Liver (tissue), 8 donors: ENCODE measurements at regions not wholly inside any gene's neighbourhood (a gene's known extent, or its start where the extent isn't known, plus 50 kb on each side); places are given as distances from the start of the nearest gene placed in this dataset.

Experiments
- DNase-seq: peaks from one replicate; pipeline ENCODE4 v3.0.0-alpha.2; 2017; ENCODE audit warnings: low spot score
- H3K27ac ChIP-seq, 2 donors: one replicate each; pipeline ENCODE4 v1.7.0; 2013; ENCODE audit warnings: inconsistent platforms in 2 of 2, low read length in 2 of 2, control low read depth in 1 of 2, low read depth in 1 of 2, mild to moderate bottlenecking in 1 of 2
- H3K27me3 ChIP-seq, 4 donors: one replicate each; pipeline versions ENCODE4 v1.6.1 to v1.7.0; 2013; ENCODE audit warnings: low read length in 3 of 4, inconsistent platforms in 1 of 4, mild to moderate bottlenecking in 1 of 4, moderate library complexity in 1 of 4; ENCODE audit not compliant: control insufficient read depth in 4 of 4, insufficient read depth in 4 of 4
- H3K36me3 ChIP-seq, 4 donors: one replicate each; pipeline versions ENCODE4 v1.6.1 to v1.7.0; 2013; ENCODE audit warnings: low read length in 3 of 4, mild to moderate bottlenecking in 3 of 4, low read depth in 1 of 4, moderate library complexity in 1 of 4; ENCODE audit not compliant: control insufficient read depth in 4 of 4, insufficient read depth in 3 of 4
- H3K4me1 ChIP-seq, 4 donors: one replicate each; pipeline versions ENCODE4 v1.6.1 to v1.7.0; 2013; ENCODE audit warnings: low read length in 3 of 4, mild to moderate bottlenecking in 3 of 4, moderate library complexity in 1 of 4; ENCODE audit not compliant: control insufficient read depth in 4 of 4, insufficient read depth in 4 of 4
- H3K4me3 ChIP-seq, 3 donors: one replicate each; pipeline versions ENCODE4 v1.6.1 to v1.7.0; 2013; ENCODE audit warnings: low read length in 3 of 3, control low read depth in 1 of 3, low read depth in 1 of 3, mild to moderate bottlenecking in 1 of 3
- H3K9ac ChIP-seq, 2 donors: one replicate each; pipeline ENCODE4 v1.7.0; 2013; ENCODE audit warnings: low read length in 2 of 2, mild to moderate bottlenecking in 2 of 2, moderate library complexity in 2 of 2, control low read depth in 1 of 2, low read depth in 1 of 2
- H3K9me3 ChIP-seq, 4 donors: one replicate each; pipeline versions ENCODE4 v1.6.1 to v1.7.0; 2013; ENCODE audit warnings: low read length in 3 of 4; ENCODE audit not compliant: control insufficient read depth in 4 of 4
- EGR1 ChIP-seq, 2 donors: IDR thresholded peaks; 2 replicates each; pipeline ENCODE4 v1.6.1; 2016 to 2018; ENCODE audit warnings: antibody characterized with exemption in 2 of 2, low read depth in 2 of 2
- FOXA1 ChIP-seq: IDR thresholded peaks from 2 replicates; pipeline ENCODE4 v1.6.1; 2016; ENCODE audit warnings: antibody characterized with exemption
- FOXA2 ChIP-seq: IDR thresholded peaks from 2 replicates; pipeline ENCODE4 v1.6.1; 2016; ENCODE audit warnings: antibody characterized with exemption
- GABPA ChIP-seq, 2 donors: IDR thresholded peaks in 1 of 2; conservative IDR thresholded peaks in 1 of 2; 2 replicates each; pipeline ENCODE4 v1.6.1; 2016; ENCODE audit warnings: antibody characterized with exemption in 2 of 2, mild to moderate bottlenecking in 1 of 2, moderate library complexity in 1 of 2
- HNF4A ChIP-seq, 2 donors: conservative IDR thresholded peaks; 2 replicates each; pipeline ENCODE4 v1.6.1; 2016; ENCODE audit warnings: antibody characterized with exemption in 2 of 2, mild to moderate bottlenecking in 2 of 2
- JUND ChIP-seq, 2 donors: IDR thresholded peaks; 2 replicates each; pipeline ENCODE4 v1.6.1; 2016; ENCODE audit warnings: antibody characterized with exemption in 2 of 2
- NR2F2 ChIP-seq: IDR thresholded peaks from 2 replicates; pipeline ENCODE4 v1.6.1; 2016; ENCODE audit warnings: antibody characterized with exemption
- RAD21 ChIP-seq, 2 donors: IDR thresholded peaks; 2 replicates each; pipeline ENCODE4 v1.6.1; 2016; ENCODE audit warnings: antibody characterized with exemption in 2 of 2, mild to moderate bottlenecking in 2 of 2
- RXRA ChIP-seq, 2 donors: IDR thresholded peaks; 2 replicates each; pipeline ENCODE4 v1.6.1; 2017 to 2018; ENCODE audit warnings: antibody characterized with exemption in 2 of 2, mild to moderate bottlenecking in 1 of 2
- TAF1 ChIP-seq: conservative IDR thresholded peaks from 2 replicates; pipeline ENCODE4 v1.6.1; 2016; ENCODE audit warnings: antibody characterized with exemption, mild to moderate bottlenecking
- YY1 ChIP-seq: IDR thresholded peaks from 2 replicates; pipeline ENCODE4 v1.6.1; 2016; ENCODE audit warnings: antibody characterized with exemption, mild to moderate bottlenecking
- WGBS: extraction: QIAGEN DNeasy Blood & Tissue Kit; methylation state at CpG from one replicate; pipeline ENCODE4 v1.1.7; 2013; 5-methylcytosine and 5-hydroxymethylcytosine counted together
- TF ChIP-seq, protein P1 (sequence below): IDR thresholded peaks from 2 replicates; pipeline ENCODE4 v1.6.1; 2016; ENCODE audit warnings: antibody characterized with exemption, mild to moderate bottlenecking
- TF ChIP-seq, protein P2 (sequence below): IDR thresholded peaks from 2 replicates; pipeline ENCODE4 v1.6.1; 2016; ENCODE audit warnings: antibody characterized with exemption
- TF ChIP-seq, protein P3 (sequence below): fragments of 150-350 bp; IDR thresholded peaks from 2 replicates; pipeline ENCODE4 v1.5.1; 2017; ENCODE audit warnings: improper control_type of control experiment, low read depth, low read length; ENCODE audit not compliant: missing input control
- TF ChIP-seq, protein P4 (sequence below): IDR thresholded peaks from 2 replicates; pipeline ENCODE4 v1.6.1; 2016; ENCODE audit warnings: antibody characterized with exemption
- donor health status: healthy.
- donor health status: healthy.
- donor health status: healthy.
- donor health status: healthy.
- donor health status: healthy.

DNA sequence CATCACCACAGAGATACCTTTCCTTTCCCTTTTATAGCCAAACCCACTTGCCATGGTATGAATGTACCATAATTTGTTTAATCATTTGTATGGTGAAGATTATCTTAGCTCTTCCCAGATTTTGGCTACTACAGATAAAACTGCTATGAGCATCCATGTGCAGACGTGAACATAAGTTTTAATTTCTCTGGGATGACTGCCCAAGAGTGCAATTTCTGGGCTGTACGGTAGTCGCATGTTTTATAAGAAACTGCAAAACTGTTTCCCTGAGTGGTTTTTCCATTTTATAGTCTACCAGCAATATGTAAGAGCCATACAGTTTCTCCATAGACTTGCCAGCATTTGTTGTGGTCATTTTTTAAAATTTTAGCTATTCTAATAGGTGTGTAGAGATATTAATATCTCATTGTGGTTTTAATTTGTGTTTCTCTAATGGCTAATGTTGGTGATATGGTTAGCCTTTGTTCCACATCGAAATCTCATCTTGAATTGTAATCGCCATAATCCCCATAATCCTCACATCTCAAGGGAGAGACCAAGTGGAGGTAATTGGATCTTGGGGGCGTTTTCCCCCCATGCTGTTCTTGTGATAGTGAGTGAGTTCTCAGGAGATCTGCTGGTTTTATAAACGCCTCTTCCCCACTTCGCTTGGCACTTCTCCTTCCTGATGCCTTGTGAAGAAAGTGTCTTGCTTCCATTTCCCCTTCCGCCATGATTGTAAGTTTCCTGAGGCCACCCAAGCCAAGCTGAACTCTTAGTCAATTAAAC lies 628.5 kb upstream of the KLHL29 start:
- Histone ChIP-seq H3K36me3 (no peaks in the 10 kb centered on the region), H3K9ac (no peak overlapping the region), H3K27me3 (no peaks in the 10 kb centered on the region), H3K4me3 (no peak overlapping the region), H3K9me3 (no peaks in the 10 kb centered on the region), H3K27ac (no peak overlapping the region), H3K4me1 (no peaks in the 10 kb centered on the region)
- 79% methylated on average over 9 of the region's 9 CpGs for WGBS
- TF ChIP-seq, protein P1, sequence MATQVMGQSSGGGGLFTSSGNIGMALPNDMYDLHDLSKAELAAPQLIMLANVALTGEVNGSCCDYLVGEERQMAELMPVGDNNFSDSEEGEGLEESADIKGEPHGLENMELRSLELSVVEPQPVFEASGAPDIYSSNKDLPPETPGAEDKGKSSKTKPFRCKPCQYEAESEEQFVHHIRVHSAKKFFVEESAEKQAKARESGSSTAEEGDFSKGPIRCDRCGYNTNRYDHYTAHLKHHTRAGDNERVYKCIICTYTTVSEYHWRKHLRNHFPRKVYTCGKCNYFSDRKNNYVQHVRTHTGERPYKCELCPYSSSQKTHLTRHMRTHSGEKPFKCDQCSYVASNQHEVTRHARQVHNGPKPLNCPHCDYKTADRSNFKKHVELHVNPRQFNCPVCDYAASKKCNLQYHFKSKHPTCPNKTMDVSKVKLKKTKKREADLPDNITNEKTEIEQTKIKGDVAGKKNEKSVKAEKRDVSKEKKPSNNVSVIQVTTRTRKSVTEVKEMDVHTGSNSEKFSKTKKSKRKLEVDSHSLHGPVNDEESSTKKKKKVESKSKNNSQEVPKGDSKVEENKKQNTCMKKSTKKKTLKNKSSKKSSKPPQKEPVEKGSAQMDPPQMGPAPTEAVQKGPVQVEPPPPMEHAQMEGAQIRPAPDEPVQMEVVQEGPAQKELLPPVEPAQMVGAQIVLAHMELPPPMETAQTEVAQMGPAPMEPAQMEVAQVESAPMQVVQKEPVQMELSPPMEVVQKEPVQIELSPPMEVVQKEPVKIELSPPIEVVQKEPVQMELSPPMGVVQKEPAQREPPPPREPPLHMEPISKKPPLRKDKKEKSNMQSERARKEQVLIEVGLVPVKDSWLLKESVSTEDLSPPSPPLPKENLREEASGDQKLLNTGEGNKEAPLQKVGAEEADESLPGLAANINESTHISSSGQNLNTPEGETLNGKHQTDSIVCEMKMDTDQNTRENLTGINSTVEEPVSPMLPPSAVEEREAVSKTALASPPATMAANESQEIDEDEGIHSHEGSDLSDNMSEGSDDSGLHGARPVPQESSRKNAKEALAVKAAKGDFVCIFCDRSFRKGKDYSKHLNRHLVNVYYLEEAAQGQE = no peak
- TF ChIP-seq FOXA2 (no peak), HNF4A (conservative IDR thresholded peaks at IDR 0.05) (no peak), RXRA (IDR thresholded peaks at IDR 0.05) (no peak), YY1 (no peak), FOXA1 (no peak)
- TF ChIP-seq, protein P2, sequence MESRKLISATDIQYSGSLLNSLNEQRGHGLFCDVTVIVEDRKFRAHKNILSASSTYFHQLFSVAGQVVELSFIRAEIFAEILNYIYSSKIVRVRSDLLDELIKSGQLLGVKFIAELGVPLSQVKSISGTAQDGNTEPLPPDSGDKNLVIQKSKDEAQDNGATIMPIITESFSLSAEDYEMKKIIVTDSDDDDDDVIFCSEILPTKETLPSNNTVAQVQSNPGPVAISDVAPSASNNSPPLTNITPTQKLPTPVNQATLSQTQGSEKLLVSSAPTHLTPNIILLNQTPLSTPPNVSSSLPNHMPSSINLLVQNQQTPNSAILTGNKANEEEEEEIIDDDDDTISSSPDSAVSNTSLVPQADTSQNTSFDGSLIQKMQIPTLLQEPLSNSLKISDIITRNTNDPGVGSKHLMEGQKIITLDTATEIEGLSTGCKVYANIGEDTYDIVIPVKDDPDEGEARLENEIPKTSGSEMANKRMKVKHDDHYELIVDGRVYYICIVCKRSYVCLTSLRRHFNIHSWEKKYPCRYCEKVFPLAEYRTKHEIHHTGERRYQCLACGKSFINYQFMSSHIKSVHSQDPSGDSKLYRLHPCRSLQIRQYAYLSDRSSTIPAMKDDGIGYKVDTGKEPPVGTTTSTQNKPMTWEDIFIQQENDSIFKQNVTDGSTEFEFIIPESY = no peak
- no peak for DNase-seq

DNA sequence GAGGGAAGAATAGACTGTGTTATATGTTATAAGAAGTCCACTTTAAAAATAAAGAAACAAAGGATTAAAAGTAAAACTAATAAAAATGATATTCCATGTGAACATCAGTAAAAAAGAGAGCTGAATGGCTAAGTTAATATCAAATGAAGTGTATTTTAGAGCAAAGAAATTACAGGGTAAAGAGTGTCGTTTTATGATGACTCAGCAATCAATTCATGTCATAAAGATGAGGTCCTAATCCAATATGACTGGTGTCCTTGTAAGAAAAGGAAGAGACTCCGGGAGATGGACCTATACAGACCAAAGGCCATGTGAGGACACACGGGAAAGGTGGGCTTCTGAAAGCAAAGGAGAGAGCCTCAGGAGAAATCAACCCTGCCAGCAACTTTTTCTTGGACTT lies 615.5 kb upstream of the KLHL29 start:
- H3K36me3 ChIP-seq = no peaks in the 10 kb centered on the region

More for the DNA sequence above, 615.5 kb upstream of the KLHL29 start:
- H3K4me1 ChIP-seq = no peaks in the 10 kb centered on the region
- TF ChIP-seq NR2F2 (no peak), GABPA (IDR thresholded peaks at IDR 0.05 in 1 of 2, conservative IDR thresholded peaks at IDR 0.05 in 1 of 2) (no peak), TAF1 (no peak), FOXA2 (no peak), FOXA1 (no peak), JUND (IDR thresholded peaks at IDR 0.05) (no peak), EGR1 (IDR thresholded peaks at IDR 0.05; ENCODE audit: low read depth in 2 of 2) (no peak), RAD21 (IDR thresholded peaks at IDR 0.05) (no peak), HNF4A (conservative IDR thresholded peaks at IDR 0.05) (no peak)
- TF ChIP-seq, protein P2 = no peak
- TF ChIP-seq, protein P1 = no peak
- TF ChIP-seq, protein P3, sequence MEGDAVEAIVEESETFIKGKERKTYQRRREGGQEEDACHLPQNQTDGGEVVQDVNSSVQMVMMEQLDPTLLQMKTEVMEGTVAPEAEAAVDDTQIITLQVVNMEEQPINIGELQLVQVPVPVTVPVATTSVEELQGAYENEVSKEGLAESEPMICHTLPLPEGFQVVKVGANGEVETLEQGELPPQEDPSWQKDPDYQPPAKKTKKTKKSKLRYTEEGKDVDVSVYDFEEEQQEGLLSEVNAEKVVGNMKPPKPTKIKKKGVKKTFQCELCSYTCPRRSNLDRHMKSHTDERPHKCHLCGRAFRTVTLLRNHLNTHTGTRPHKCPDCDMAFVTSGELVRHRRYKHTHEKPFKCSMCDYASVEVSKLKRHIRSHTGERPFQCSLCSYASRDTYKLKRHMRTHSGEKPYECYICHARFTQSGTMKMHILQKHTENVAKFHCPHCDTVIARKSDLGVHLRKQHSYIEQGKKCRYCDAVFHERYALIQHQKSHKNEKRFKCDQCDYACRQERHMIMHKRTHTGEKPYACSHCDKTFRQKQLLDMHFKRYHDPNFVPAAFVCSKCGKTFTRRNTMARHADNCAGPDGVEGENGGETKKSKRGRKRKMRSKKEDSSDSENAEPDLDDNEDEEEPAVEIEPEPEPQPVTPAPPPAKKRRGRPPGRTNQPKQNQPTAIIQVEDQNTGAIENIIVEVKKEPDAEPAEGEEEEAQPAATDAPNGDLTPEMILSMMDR = no peak
- TF ChIP-seq, protein P4, sequence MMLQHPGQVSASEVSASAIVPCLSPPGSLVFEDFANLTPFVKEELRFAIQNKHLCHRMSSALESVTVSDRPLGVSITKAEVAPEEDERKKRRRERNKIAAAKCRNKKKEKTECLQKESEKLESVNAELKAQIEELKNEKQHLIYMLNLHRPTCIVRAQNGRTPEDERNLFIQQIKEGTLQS = no peak
- peaks cover 0 to 8% (median 1%) of the 10 kb centered on the region in 4 donors for H3K9me3 ChIP-seq
- WGBS = 58% methylated on average over 3 of the region's 3 CpGs
- no peak for DNase-seq
- no peak overlapping the region for H3K27ac ChIP-seq
- H3K4me3 ChIP-seq = no peak overlapping the region
- no peak overlapping the region for H3K9ac ChIP-seq
- no peaks in the 10 kb centered on the region for H3K27me3 ChIP-seq
